GM10266 (cell line): ENCODE measurements at regions not wholly inside any gene's neighbourhood (a gene's known extent, or its start where the extent isn't known, plus 50 kb on each side); places are given as distances from the start of the nearest gene placed in this dataset.
"Not testable (repeated sequence)": the region's sequence is repeated elsewhere in the genome, so short reads cannot be mapped to it uniquely, and the experiment has no call there.

Experiments used
- DNase-seq: peaks from one replicate; pipeline ENCODE4 v3.0.0; 2012; ENCODE audit errors: extremely low spot score
- TF ChIP-seq, protein P1 (sequence below): IDR thresholded peaks from 2 replicates; pipeline ENCODE4 v1.5.1; 2012; ENCODE audit warnings: mild to moderate bottlenecking, low read depth; ENCODE audit not compliant: control insufficient read depth, insufficient read depth; ENCODE audit errors: missing control alignments

DNA sequence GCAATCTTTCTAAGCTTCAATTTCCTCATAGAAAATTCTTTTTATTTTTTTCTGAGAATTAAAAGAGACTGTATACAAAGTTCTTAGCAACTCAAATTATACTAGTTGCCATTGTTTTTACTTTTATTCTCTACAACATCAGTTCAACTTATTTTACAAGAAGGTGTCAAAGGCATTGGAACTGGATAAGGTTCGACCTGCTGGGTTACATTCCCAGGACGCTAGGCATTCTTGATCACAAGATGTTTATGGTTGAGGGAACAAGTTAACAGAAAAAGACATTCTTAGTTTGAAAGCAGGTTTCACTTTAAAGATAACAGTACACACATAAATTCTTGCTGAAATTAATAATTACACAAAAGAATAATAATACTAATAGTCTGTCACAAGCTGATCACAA is 163.5 kb upstream of the SNX2 start:
- TF ChIP-seq, protein P1, sequence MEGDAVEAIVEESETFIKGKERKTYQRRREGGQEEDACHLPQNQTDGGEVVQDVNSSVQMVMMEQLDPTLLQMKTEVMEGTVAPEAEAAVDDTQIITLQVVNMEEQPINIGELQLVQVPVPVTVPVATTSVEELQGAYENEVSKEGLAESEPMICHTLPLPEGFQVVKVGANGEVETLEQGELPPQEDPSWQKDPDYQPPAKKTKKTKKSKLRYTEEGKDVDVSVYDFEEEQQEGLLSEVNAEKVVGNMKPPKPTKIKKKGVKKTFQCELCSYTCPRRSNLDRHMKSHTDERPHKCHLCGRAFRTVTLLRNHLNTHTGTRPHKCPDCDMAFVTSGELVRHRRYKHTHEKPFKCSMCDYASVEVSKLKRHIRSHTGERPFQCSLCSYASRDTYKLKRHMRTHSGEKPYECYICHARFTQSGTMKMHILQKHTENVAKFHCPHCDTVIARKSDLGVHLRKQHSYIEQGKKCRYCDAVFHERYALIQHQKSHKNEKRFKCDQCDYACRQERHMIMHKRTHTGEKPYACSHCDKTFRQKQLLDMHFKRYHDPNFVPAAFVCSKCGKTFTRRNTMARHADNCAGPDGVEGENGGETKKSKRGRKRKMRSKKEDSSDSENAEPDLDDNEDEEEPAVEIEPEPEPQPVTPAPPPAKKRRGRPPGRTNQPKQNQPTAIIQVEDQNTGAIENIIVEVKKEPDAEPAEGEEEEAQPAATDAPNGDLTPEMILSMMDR: no peak
- no peak for DNase-seq

GRCh38 chr5:122612901-122613300 is 162.0 kb upstream of the SNX2 start:
- TF ChIP-seq, protein P1: no peak
- DNase-seq: no peak

GRCh38 chr5:122615146-122615545 is 159.7 kb upstream of the SNX2 start:
- TF ChIP-seq, protein P1: no peak
- no peak for DNase-seq

- DNase-seq: no peak
- TF ChIP-seq, protein P1: no peak
Measured at GRCh38 chr5:122615832-122616231, 159.0 kb upstream of the SNX2 start.

- DNase-seq: not testable (repeated sequence)
Measured at GRCh38 chr5:122618046-122618445, 156.8 kb upstream of the SNX2 start.

DNA sequence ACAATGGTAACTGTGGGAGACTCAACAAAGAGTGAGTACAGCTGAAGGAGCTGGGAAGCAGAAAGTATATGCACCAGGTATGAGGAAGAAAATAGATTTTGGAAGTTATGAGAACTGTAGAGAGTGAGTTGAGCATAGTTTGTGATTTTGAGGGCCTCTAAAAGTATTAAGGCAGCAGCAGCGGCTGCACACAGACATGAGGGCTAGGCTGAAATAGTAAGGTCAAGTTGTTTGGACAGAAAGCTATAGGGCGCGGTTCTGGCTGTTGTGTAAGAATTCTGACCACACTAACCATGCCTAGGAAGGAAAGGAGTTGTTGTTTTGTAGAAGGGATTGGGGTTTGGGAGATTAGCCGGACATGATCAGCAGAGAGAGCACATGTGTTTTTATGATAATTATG is 154.1 kb upstream of the SNX2 start:
- DNase-seq: not testable (repeated sequence)

DNA sequence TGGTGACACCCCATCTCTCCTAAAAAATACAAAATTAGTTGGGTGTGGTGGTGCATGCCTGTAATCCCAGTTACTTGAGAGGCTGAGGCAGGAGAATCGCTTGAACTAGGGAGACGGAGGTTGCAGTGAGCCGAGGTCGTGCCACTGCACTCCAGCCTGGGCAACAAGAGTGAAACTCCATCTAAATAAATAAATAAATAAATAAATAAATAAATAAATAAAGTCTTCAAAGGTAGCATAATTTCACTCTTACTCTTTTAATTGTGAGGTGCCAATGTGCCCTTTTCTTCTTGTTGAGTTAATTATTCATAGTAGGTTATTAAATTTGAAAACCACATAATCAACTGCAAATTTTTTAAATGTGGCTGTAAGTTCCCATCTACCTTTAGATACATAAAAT is 146.2 kb upstream of the SNX2 start:
- DNase-seq: not testable (repeated sequence)

GRCh38 chr5:122629121-122629677 is 145.7 kb upstream of the SNX2 start:
- TF ChIP-seq, protein P1: no peak
- no peak for DNase-seq

DNA sequence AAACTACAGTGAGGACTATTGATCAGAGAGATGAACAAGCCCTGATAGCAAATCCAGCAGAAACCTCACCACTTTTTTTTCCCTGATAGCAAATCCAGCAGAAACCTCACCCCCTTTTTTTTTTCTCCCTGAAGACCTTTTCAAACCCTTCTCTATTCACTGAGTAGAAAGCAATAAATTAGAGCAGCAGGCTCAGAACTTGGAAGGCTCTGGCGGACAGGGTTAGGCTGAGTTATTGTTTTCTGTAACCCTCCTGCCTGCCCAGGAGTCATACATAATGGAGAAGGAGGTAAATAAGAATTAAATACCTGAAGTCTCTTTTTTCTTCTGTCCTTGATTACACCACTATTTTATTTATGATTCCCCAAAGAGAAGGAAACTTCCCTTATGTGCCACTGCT is 136.3 kb upstream of the SNX2 start:
- TF ChIP-seq, protein P1: no peak
- DNase-seq: no peak
